NCI-H1092 treated with DMSO at 0.1 percent for 48 hours (cell line): ENCODE measurements at regions not wholly inside any gene's neighbourhood (a gene's known extent, or its start where the extent isn't known, plus 50 kb on each side); places are given as distances from the start of the nearest gene placed in this dataset.

Experiments used
- DNase-seq: peaks from one replicate; lab custom pipeline; 2025; lab: John Stamatoyannopoulos, UW

GRCh38 chr2:8455236-8456150 lies 226.4 kb upstream of the ID2 start:
- DNase-seq: no peak

DNA sequence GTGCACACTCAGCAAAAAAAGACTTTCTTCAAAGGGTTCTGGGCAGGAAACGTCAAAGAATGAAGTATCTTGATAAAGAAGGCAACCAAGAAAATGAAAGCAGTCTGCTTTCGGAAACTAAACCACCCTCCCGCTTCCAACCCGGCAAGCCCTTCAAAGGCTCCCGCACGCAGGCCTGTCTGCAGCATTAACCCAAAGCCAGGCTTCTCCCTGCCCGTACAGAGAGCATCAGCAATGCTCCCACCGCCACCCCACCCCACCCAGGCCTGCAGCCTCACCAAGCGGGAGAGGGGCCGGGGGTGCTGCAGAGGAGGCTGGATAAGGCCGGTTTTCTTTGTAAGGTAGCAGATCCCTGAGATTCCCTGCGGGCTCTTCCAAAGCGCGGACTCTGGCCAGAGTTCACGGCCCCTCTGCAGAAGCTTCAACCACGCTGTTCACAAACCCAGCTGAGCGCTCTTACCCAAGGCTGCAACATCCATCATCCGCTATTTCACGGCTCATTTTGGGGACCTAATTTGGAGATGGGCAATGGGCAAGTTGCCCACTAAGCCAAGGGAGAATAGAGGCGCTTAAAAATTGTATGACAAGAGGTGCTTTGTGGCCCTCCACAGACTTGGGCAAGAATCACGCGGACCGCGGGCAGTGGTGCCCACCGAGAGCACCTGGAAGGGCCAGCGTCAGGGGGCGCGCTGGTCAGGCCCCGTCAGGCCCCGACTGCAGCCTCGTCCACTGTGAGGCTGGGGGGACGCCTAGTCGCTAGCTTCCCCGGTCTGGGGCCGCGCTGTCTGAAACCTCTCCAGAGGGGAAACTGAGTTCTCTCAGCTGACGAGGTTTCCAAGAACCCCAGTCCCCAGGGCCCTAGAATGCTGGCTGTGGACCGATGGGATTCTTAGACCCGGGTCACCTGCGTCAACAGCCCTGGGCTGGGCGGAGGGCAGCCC lies 225.4 kb upstream of the ID2 start:
- no peak for DNase-seq

DNA sequence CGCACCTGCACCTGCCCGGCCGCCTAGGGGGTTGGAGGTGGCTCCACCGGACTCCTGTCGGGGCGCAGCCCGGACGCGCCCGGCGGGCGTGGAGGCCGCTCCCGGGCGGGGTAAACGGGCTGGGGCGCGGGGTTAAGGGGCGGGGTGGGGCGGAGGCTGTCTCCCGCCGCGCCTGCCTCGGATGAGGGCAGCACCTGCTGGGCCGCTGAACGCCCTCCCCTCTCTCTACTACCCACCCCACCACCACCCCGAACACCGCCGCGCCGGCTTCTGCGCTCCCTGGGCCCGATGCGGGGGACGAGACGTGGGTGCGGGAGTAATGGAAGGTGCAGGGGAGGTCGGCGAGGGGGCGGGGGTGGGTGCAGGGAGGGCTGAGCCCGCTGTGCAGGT lies 224.8 kb upstream of the ID2 start:
- DNase-seq: peak; percentile 5

DNA sequence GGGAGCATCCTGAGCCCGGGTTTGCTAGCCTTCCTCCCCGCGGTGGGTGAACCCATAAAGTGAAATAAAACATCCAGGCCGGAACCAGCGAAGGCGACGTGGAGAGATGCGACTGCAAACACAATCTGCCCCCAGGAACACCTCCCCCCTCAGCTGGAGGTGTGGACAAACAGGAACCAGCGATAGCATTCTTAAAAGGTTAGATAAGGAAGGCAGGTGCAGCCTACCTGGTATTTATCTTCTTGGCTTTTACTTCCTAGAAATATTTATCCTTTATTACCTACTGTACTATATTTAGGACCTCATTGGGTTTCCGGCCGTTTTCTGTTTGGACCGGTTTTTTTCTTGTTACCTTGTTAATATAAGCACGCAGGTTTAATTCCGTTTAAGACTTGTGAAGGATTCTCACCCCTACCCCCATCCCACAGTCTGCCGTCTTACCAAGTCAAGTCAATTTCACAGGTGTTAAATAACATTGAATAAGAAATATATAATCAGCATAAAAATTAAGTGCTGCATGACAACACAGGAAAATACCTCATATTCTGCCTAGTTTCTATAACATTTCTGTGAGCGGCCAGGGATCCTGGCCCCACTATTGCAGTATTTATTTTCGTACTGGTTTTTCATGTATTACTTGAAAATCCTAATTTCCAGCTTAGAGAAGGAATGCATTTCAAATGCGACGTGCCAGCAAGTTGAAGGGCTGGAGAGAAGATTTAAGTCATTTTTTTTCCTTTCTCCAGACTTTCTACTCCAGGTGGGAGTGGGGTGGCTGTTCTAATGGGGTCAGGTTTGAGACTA lies 224.0 kb upstream of the ID2 start:
- DNase-seq: peak; percentile 34

DNA sequence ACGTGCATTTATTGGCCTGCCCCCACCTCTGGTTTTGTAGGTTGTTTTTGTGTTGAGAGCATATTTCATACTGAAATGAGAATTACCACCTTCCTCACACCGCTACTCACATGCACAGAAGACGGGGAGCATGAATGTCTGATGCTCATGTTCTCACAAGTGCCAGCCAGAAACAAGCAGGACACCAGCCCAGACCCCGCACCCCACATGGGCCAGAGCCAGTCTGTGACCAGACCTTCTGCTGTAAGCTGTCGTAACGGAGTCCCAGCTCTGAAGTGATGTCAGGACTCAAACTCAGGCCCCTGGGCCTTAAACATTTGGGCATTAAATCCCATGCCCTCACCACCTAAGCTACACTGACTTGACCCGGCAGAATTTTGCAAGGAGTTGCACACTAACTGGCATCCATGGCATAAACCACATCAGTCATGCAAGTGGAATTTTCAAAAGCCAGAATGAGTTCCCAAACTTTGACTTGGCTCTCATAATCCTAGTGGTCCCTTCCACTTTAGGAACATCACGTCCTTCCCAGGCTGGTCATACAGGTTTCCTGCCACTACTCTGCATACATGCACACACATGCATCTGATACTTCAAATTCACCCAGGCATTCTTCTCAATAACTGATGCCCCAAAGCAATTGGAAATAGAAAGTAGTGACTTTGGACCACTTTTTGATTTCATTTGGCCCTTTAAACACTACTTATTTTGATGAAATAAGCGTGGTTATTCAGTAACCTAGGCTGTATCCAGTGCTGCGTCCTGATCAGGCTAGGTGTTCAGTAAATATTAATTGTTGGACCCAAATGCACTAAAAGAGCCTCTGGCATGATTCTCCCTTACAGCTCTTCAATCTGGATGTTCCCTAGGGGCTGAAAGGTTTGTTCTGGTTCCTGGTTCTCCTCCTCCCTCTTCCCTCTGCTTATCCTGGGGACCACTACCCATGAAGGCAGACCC lies 223.1 kb upstream of the ID2 start:
- DNase-seq: no peak

- DNase-seq: no peak
These were observed 222.4 kb upstream of the ID2 start for GRCh38 chr2:8459474-8459873.

DNA sequence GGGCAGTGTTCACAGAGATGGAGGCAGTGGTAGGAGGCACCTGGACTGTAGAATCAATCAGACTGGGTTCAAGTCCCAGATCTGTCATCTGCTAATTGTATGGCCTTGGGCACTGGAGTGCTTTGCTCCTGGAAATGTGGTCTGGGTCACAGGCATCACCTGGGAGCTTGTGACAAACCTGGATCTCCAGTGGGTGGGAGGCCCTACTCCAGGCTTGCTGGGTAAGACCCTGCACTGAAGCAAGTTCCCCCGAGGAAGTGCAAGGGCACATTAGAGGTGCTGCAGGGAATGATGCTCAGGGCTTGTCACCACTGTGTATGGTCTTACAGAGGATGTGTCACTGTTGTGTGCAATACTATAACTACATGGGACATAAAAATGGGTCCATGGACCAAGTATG lies 220.5 kb upstream of the ID2 start:
- DNase-seq: no peak

GRCh38 chr2:8462280-8462679 lies 219.6 kb upstream of the ID2 start:
- DNase-seq: no peak

- DNase-seq: no peak
These were observed 218.8 kb upstream of the ID2 start for GRCh38 chr2:8462899-8463648.

DNA sequence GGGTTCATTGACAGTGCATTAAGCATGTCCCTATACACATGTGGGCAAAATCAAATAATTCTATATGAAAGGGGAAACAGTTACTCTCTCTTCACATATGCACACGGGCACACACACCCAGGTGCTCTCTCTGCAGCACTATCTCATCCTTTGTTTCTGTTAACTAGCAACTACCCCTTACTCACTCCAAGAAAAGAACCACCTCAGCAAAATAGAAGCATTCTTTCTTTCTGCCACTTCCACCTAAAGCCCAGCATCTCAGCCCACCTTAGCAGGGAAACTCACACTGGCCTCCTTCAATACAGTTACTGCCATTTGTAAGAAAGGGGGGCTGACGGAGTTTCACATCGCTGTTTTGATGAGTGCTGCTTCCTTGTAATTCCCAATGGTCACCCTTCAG lies 216.3 kb upstream of the ID2 start:
- no peak for DNase-seq

DNA sequence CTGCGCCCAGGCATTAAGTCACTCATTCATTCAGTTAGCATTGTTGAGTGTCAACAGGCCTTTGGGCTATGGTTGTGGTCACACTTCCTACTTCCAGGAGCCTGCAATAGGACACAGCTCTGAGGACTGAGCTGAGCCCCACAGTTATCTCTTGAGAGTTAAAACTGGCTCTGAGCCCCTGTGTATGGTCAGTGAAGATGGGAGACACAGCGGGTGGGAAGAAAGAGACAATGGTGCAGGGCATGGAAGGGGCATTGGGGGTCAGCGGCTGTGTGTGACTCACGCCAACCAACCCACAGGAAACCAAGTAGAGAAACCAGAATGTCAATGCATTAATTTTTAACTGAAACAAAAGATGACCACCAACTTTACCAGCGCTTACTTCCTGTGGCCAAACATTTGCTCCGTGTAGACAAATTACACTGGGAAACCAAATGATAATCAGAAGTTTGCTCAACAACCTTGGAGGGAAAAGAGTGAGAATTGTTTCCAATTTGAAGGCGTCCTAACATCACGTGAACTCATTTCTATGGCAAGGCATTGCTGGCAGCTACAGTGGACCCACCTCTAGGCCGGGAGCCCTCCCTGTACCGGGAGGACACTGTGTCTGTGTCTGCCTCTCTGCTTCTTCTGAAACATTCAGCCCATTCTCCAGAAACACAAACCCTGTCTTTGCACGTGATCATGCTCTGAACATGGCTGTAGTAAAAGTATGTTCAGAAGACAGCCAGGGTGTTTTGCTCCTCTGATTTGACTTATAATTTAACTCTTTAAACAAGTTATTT lies 212.0 kb upstream of the ID2 start:
- DNase-seq: no peak

GRCh38 chr2:8472545-8473323 lies 209.1 kb upstream of the ID2 start:
- DNase-seq: no peak

DNA sequence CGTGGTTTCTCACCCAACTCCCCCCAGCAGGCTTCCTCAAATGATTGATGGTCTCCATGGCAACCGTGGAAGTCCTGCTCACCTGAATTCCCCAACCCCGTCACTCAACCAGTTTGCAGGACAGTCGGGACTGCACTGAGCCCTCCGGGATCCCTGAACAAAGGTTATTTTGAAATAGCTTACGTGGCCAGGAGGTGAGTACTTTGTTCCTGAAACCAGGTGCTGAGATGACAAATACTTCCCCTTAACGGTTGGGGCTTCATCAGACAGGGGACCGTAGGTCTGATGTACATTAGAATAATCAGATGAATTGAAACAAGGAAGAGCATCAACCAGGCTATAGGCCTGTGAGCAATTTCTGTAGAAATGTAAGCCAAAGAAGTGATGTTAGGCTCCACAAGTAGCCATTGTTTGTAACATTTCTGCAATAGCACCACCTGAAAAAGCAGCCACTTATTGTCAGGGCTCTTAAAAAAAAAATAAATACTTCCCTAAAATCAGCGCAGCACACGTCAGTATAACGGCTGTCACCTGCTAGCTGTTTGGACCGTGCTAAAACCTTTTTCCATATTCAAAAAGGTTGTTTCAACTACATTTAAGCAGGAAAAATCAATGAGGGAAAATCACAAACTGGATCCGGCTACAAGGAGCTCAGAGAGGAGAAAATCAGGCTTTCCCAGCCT lies 206.4 kb upstream of the ID2 start:
- DNase-seq: peak; percentile 21

- DNase-seq: no peak
These were observed 204.0 kb upstream of the ID2 start for GRCh38 chr2:8477552-8478470.

- no peak for DNase-seq
These were observed 203.4 kb upstream of the ID2 start for GRCh38 chr2:8478471-8478793.

DNA sequence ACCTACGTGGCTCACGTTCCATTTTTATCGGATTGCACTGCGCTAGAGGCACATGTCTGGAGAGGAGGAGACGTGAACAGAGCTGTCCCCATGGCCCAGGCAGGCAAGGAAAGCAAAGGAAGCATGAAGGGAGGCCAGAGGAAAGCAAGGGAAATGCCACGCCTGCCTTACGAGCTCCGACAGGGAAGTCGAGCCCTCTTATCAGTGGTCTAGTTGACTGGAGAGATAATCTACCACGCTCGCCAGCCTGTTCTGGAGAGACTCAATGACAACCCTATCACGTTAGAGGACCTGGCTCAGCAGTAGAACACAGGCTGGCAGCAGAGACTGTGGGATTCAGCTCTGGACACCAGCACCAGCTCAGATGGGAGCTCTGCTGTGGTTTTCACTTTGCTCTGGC lies 202.6 kb upstream of the ID2 start:
- DNase-seq: no peak

GRCh38 chr2:8480915-8481314 lies 200.9 kb upstream of the ID2 start:
- no peak for DNase-seq
